Mucosa of descending colon (tissue), 3 donors: ENCODE measurements at regions not wholly inside any gene's neighbourhood (a gene's known extent, or its start where the extent isn't known, plus 50 kb on each side); places are given as distances from the start of the nearest gene placed in this dataset.

Experiments used
- ATAC-seq: fragments of 200-7000 bp; cut with Tn5 transposase; one replicate; pipeline ENCODE4 v1.9.1; 2020; ENCODE audit warnings: mild to moderate bottlenecking, moderate library complexity
- DNase-seq, 3 donors: peaks; one replicate each; pipeline ENCODE4 v3.0.0-alpha.2; 2020
- H3K36me3 ChIP-seq: fragments of 200-600 bp; one replicate; pipeline ENCODE4 v1.8.0; 2021; ENCODE audit warnings: low read depth, mild to moderate bottlenecking
- H3K4me1 ChIP-seq: fragments of 200-600 bp; one replicate; pipeline ENCODE4 v1.8.0; 2021; ENCODE audit warnings: low read depth, mild to moderate bottlenecking
- H3K4me3 ChIP-seq: fragments of 200-600 bp; one replicate; pipeline ENCODE4 v1.8.0; 2021; ENCODE audit warnings: mild to moderate bottlenecking
- H3K9me3 ChIP-seq: fragments of 200-600 bp; one replicate; pipeline ENCODE4 v1.8.0; 2021; ENCODE audit warnings: mild to moderate bottlenecking
- CTCF ChIP-seq: fragments of 200-600 bp; IDR thresholded peaks from one replicate; pipeline ENCODE4 v1.8.0; 2022; ENCODE audit warnings: antibody characterized with exemption, mild to moderate bottlenecking
- intact Hi-C, 2 donors: fragments of 100-400 bp; cut with DNase I in 1 of 2; cut with micrococcal nuclease in 1 of 2; formaldehyde crosslinking; loops; one replicate each; pipeline versions ENCODE4 v1.11.0 to v1.11.1; 2022; cut with DNase I, micrococcal nuclease
- donor health status: DM: no; HTN: no; CAD: no; lungs with moderate emphysema.
- donor health status: DM: no; HTN: no; CAD: no.
- donor health status: DM: no; HTN: yes; CAD: no.

- no peak for ATAC-seq
Observed at GRCh38 chr6:72497186-72497585, 124.7 kb upstream of the KCNQ5 start.

DNA sequence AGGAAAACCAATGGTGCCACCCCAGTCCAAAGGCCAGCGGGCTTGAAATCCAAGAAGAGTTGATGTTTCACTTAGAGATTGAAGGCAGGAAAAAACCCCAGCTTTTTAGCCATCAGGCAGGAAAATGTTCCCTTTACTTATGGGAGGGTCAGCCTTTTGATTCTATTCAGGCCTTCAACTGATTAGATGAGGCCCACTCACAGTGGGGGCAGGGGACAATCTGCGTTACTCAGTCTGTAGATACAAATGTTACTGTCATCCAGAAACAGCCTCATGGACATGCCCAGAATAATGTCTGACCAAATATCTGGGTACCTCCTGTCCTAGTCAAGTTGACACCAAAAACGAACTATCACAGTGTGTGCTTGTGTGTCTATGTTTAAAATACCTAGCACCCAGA, 121.2 kb upstream of the KCNQ5 start:
- ATAC-seq: no peak
- TF ChIP-seq CTCF: no peak
- Histone ChIP-seq H3K4me3 (no peak overlapping the region), H3K4me1 (no peaks in the 10 kb centered on the region), H3K36me3 (no peaks in the 10 kb centered on the region), H3K9me3 (no peaks in the 10 kb centered on the region)
- no peak for DNase-seq
- intact Hi-C loops: no loop called here

More at GRCh38 chr6:72497186-72497585, 124.7 kb upstream of the KCNQ5 start:
- H3K4me3 ChIP-seq: no peak overlapping the region
- H3K9me3 ChIP-seq: no peaks in the 10 kb centered on the region
- no peaks in the 10 kb centered on the region for H3K36me3 ChIP-seq
- no peak for TF ChIP-seq CTCF
- intact Hi-C loops: no loop called here
- H3K4me1 ChIP-seq: no peaks in the 10 kb centered on the region
- DNase-seq: no peak

DNA sequence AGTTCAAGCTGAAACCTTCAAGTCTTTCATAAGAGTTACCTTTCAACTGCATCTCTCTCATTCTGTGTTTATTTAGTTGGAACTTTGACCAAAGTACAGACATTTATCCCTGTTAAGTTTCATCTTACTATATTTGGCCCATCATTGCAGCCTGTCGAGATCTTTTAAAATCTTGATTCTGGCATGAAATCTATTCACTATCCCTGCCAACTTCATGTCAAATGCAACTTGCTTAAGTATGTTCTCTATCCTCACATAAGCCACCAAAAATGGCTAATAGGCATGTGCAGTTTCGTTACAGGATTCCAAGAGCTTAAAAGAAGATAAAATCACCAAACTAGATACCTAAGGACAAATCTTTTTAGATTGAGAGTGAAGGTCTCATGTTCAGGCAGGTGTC, 117.5 kb upstream of the KCNQ5 start:
- Histone ChIP-seq H3K36me3 (no peaks in the 10 kb centered on the region), H3K4me1 (no peaks in the 10 kb centered on the region), H3K4me3 (no peak overlapping the region), H3K9me3 (no peaks in the 10 kb centered on the region)
- DNase-seq (no peak), ATAC-seq (no peak)
- no peak for TF ChIP-seq CTCF
- intact Hi-C loops: no loop called here

- intact Hi-C loops: no loop called here
- ATAC-seq: no peak
- no peaks in the 10 kb centered on the region for H3K4me1 ChIP-seq
- H3K4me3 ChIP-seq: no peak overlapping the region
- no peaks in the 10 kb centered on the region for H3K36me3 ChIP-seq
- no peak for DNase-seq
- no peak for TF ChIP-seq CTCF
- H3K9me3 ChIP-seq: no peaks in the 10 kb centered on the region
Observed at GRCh38 chr6:72505446-72505845, 116.4 kb upstream of the KCNQ5 start.

GRCh38 chr6:72519871-72520270, 102.0 kb upstream of the KCNQ5 start:
- intact Hi-C loops: no loop called here
- Histone ChIP-seq H3K4me3 (no peak overlapping the region), H3K9me3 (no peaks in the 10 kb centered on the region), H3K36me3 (no peaks in the 10 kb centered on the region), H3K4me1 (no peaks in the 10 kb centered on the region)
- TF ChIP-seq CTCF: no peak
- ATAC-seq: no peak
- no peak for DNase-seq

- intact Hi-C loops: no loop called here
- H3K4me3 ChIP-seq: no peak overlapping the region
- no peaks in the 10 kb centered on the region for H3K9me3 ChIP-seq
- no peaks in the 10 kb centered on the region for H3K4me1 ChIP-seq
- no peak for TF ChIP-seq CTCF
- H3K36me3 ChIP-seq: no peaks in the 10 kb centered on the region
- ATAC-seq (no peak), DNase-seq (no peak)
Observed at GRCh38 chr6:72521684-72522083, 100.2 kb upstream of the KCNQ5 start.
